ENCODE measurements at regions not wholly inside any gene's neighbourhood (a gene's known extent, or its start where the extent isn't known, plus 50 kb on each side); places are given as distances from the start of the nearest gene placed in this dataset.
"Not testable (repeated sequence)": the region's sequence is repeated elsewhere in the genome, so short reads cannot be mapped to it uniquely, and the experiment has no call there.

DNA sequence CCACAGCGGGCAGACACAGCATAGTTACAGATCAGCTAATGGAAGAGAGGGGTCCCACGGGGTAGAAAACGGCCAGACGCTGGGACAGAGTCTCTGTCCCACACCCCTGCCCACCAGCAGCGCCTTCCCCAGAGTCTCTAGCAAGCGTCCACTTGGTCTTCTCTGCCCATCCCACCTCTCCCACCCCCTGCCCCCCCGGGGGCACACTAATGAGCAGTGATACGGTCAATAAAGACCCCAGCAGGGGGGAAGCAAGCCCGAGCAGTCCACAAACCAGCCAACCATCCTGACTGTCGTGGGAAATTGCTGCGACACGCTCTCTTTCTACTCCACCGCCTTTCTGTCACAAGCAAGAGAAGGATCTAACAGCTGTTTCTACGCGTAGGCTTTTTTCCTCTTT lies 374.7 kb downstream of the NPHP4 start:
- no peaks in the 10 kb centered on the region for H3K27me3 ChIP-seq (ENCODE audit: control insufficient read depth, insufficient read depth, low read length)
- no peaks in the 10 kb centered on the region for H3K36me3 ChIP-seq (ENCODE audit: control insufficient read depth, insufficient read depth, low read length)
- H3K27ac ChIP-seq (ENCODE audit: low read depth, low read length) = no peak overlapping the region
- H3K4me1 ChIP-seq (ENCODE audit: control insufficient read depth, insufficient read depth, low read length) = no peaks in the 10 kb centered on the region
- no peaks in the 10 kb centered on the region for H3K9me3 ChIP-seq (ENCODE audit: control insufficient read depth, insufficient read depth, low read length)
- no peak overlapping the region for H3K4me3 ChIP-seq (ENCODE audit: low read depth, low read length)
- H3K9ac ChIP-seq (ENCODE audit: low read depth, low read length) = no peak overlapping the region

DNA sequence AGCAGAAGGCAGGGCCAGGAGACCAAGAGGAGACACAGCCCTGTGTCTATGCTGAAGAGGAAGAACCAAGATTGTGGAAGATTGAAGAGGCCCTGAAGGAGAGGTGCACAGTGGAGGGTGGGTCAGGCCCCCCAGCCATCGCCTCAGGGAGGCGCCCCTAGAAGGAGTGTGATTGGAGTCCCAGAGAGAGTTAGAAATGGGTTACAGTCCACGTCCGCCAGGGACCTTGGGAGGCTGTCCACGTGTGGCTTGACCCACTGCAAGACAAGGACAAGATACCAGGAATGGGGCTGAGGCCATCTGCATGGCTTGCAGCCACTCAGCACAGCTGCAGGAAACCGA lies 375.1 kb downstream of the NPHP4 start:
- Histone ChIP-seq H3K4me3 (ENCODE audit: low read depth, low read length) (no peak overlapping the region), H3K27ac (ENCODE audit: low read depth, low read length) (no peak overlapping the region), H3K27me3 (ENCODE audit: control insufficient read depth, insufficient read depth, low read length) (no peaks in the 10 kb centered on the region), H3K9me3 (ENCODE audit: control insufficient read depth, insufficient read depth, low read length) (no peaks in the 10 kb centered on the region), H3K9ac (ENCODE audit: low read depth, low read length) (no peak overlapping the region), H3K4me1 (ENCODE audit: control insufficient read depth, insufficient read depth, low read length) (no peaks in the 10 kb centered on the region), H3K36me3 (ENCODE audit: control insufficient read depth, insufficient read depth, low read length) (no peaks in the 10 kb centered on the region)

DNA sequence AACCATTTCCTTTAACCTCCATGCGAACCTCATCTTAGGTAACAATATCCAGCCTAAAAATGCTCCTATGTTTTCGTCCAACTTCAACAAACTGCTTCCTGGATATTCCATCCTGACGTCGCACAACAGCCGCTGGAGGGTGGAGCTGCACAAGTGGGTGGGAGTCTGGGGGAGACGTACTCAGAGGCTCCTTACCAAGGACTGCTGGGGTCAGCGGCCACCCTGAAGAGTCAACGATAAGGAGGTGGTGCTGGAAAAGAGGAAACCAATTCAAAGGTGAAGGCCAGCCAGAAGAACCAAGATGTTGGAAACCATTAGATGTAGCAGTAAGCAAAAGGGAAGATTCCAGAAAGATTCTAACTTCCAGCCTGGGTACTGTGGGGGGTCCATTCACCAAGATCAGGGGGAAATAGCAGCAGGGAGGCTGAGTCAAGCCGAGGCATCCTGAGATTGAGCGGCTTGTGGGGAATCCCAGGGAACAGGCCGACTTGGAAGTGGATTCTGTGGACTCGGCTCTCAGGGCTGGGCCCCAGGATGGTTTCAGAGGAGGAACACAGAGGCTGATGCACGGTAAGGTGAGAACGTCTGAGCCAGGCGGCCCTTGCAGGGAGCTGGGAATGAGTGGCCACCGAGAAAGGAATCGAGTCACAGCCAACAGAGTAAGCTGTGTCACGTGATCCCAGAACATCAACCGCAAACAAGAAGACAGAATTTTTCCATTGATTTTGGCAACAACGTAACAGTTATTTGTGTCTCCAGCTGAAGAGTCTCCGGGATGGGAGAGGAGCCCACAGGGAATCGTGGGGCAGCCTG lies 375.7 kb downstream of the NPHP4 start:
- H3K9me3 ChIP-seq (ENCODE audit: control insufficient read depth, insufficient read depth, low read length) = no peaks in the 10 kb centered on the region
- no peaks in the 10 kb centered on the region for H3K4me1 ChIP-seq (ENCODE audit: control insufficient read depth, insufficient read depth, low read length)
- H3K27me3 ChIP-seq (ENCODE audit: control insufficient read depth, insufficient read depth, low read length) = no peaks in the 10 kb centered on the region
- no peak overlapping the region for H3K4me3 ChIP-seq (ENCODE audit: low read depth, low read length)
- H3K9ac ChIP-seq (ENCODE audit: low read depth, low read length) = no peak overlapping the region
- H3K27ac ChIP-seq (ENCODE audit: low read depth, low read length) = no peak overlapping the region
- H3K36me3 ChIP-seq (ENCODE audit: control insufficient read depth, insufficient read depth, low read length) = no peaks in the 10 kb centered on the region

DNA sequence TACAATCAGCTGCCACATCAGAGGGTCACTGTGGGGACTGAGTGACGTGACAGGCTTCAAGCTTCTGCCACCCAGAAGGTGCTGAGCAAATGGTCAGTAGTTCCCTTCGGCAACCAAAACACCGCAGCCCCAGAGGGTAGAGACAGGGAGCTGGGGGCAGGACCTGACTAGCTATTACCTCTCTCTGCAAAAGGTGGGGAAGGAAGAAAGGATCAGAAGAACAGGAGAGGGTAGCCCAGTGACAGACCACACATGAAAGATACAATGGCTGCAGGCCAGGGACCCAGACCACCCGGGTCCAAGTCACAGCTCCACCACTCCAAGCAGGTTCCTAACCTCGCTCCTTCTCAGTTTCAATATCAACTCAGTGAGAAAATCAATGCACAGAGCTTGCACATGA lies 377.1 kb downstream of the NPHP4 start:
- no peaks in the 10 kb centered on the region for H3K4me1 ChIP-seq (ENCODE audit: control insufficient read depth, insufficient read depth, low read length)
- H3K4me3 ChIP-seq (ENCODE audit: low read depth, low read length) = no peak overlapping the region
- H3K36me3 ChIP-seq (ENCODE audit: control insufficient read depth, insufficient read depth, low read length) = no peaks in the 10 kb centered on the region
- no peaks in the 10 kb centered on the region for H3K27me3 ChIP-seq (ENCODE audit: control insufficient read depth, insufficient read depth, low read length)
- no peak overlapping the region for H3K27ac ChIP-seq (ENCODE audit: low read depth, low read length)
- no peak overlapping the region for H3K9ac ChIP-seq (ENCODE audit: low read depth, low read length)
- H3K9me3 ChIP-seq (ENCODE audit: control insufficient read depth, insufficient read depth, low read length) = no peaks in the 10 kb centered on the region

DNA sequence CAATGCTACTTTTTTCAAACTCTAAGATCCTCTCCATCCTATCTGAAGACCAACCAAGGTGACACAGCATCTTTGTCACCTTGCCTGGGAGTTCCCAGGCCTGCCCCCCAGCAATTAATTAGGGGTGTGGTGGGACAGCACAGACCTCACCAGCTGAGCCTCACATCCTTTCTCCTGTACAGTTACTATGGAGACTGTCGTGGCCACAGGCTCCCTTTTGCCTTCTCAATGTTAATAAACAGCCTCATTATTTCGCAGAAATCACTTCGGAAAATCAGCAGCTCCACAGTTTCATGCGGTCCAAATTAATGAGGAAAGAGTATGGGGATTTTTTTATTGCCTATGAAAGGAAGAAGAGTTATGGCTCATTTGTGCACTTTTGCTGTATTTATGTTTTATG lies 378.3 kb downstream of the NPHP4 start:
- Histone ChIP-seq H3K36me3 (ENCODE audit: control insufficient read depth, insufficient read depth, low read length) (no peaks in the 10 kb centered on the region), H3K27ac (ENCODE audit: low read depth, low read length) (no peak overlapping the region), H3K9ac (ENCODE audit: low read depth, low read length) (no peak overlapping the region), H3K4me3 (ENCODE audit: low read depth, low read length) (no peak overlapping the region), H3K4me1 (ENCODE audit: control insufficient read depth, insufficient read depth, low read length) (no peaks in the 10 kb centered on the region), H3K27me3 (ENCODE audit: control insufficient read depth, insufficient read depth, low read length) (no peaks in the 10 kb centered on the region), H3K9me3 (ENCODE audit: control insufficient read depth, insufficient read depth, low read length) (0 out of 2 replicates have a peak, but pooled peaks cover 2% of the 10 kb centered on the region)

DNA sequence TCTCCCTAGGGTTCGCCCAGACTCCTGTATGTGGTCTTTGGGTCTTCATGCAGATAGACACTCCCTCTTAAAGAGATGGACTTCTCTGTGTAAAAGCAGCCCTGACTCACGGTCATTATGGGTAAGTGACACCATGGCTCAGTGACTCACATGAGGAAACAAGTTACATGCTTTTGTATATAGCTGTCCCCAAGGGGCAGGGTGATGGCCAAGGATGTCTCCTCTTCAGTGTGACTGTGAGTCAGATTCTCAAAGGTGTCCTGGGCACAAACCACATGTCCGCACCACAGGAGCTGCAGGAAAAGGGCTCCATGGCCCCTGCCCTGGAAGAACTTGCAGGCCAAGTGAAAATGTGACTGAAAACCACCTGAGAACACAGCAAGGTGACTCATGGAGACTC lies 380.4 kb downstream of the NPHP4 start:
- Histone ChIP-seq H3K27ac (ENCODE audit: low read depth, low read length) (no peak overlapping the region), H3K4me1 (ENCODE audit: control insufficient read depth, insufficient read depth, low read length) (no peaks in the 10 kb centered on the region), H3K4me3 (ENCODE audit: low read depth, low read length) (no peak overlapping the region), H3K27me3 (ENCODE audit: control insufficient read depth, insufficient read depth, low read length) (no peaks in the 10 kb centered on the region), H3K9me3 (ENCODE audit: control insufficient read depth, insufficient read depth, low read length) (0 out of 2 replicates have a peak, but pooled peaks cover 2% of the 10 kb centered on the region), H3K9ac (ENCODE audit: low read depth, low read length) (no peak overlapping the region), H3K36me3 (ENCODE audit: control insufficient read depth, insufficient read depth, low read length) (no peaks in the 10 kb centered on the region)

DNA sequence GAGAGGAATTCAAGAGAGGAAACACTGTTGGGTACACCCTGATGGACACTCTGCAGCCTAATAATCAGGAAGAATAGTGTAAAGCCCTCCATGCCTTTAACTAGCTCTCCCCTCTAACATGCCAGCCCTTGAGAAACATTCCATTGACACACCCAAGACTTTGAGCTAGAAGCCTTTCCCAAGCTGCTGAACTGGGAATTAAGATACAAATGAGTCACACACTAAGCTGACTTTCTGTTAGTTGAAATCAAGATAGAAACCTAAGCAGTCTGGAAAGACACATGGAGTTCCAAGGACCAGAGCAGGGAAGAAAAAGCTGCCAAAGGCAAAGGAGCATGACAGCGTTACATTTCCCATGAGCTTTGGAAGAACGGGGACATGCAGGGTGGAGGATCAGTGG lies 380.8 kb downstream of the NPHP4 start:
- H3K27me3 ChIP-seq (ENCODE audit: control insufficient read depth, insufficient read depth, low read length) = no peaks in the 10 kb centered on the region
- H3K9ac ChIP-seq (ENCODE audit: low read depth, low read length) = no peak overlapping the region
- H3K27ac ChIP-seq (ENCODE audit: low read depth, low read length) = no peak overlapping the region
- 0 out of 2 replicates have a peak, but pooled peaks cover 2% of the 10 kb centered on the region for H3K9me3 ChIP-seq (ENCODE audit: control insufficient read depth, insufficient read depth, low read length)
- H3K36me3 ChIP-seq (ENCODE audit: control insufficient read depth, insufficient read depth, low read length) = no peaks in the 10 kb centered on the region
- H3K4me1 ChIP-seq (ENCODE audit: control insufficient read depth, insufficient read depth, low read length) = no peaks in the 10 kb centered on the region
- no peak overlapping the region for H3K4me3 ChIP-seq (ENCODE audit: low read depth, low read length)

DNA sequence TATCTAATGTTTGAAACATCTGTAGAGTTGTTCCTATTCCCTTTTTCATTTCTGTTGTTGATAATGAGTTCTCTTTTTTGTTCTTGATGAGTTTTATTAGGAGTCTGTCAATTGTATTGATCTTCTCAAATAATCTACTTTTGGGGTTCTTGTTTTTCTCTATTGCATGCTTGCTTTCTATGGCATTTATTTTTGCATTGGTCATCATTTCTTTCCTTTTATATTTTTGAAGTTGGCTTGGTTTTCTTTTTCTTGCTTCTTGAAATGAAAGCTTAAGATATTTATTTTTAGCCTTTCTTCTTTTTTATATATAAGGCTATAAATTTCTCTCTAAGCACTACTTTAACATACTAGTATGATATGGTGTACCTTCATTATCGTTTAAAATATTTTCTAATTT lies 381.8 kb downstream of the NPHP4 start:
- H3K36me3 ChIP-seq (ENCODE audit: control insufficient read depth, insufficient read depth, low read length) = no peaks in the 10 kb centered on the region
- no peak overlapping the region for H3K27ac ChIP-seq (ENCODE audit: low read depth, low read length)
- H3K9ac ChIP-seq (ENCODE audit: low read depth, low read length) = no peak overlapping the region
- H3K4me3 ChIP-seq (ENCODE audit: low read depth, low read length) = no peak overlapping the region
- H3K4me1 ChIP-seq (ENCODE audit: control insufficient read depth, insufficient read depth, low read length) = no peaks in the 10 kb centered on the region
- H3K27me3 ChIP-seq (ENCODE audit: control insufficient read depth, insufficient read depth, low read length) = no peaks in the 10 kb centered on the region
- 0 out of 2 replicates have a peak, but pooled peaks cover 2% of the 10 kb centered on the region for H3K9me3 ChIP-seq (ENCODE audit: control insufficient read depth, insufficient read depth, low read length)

DNA sequence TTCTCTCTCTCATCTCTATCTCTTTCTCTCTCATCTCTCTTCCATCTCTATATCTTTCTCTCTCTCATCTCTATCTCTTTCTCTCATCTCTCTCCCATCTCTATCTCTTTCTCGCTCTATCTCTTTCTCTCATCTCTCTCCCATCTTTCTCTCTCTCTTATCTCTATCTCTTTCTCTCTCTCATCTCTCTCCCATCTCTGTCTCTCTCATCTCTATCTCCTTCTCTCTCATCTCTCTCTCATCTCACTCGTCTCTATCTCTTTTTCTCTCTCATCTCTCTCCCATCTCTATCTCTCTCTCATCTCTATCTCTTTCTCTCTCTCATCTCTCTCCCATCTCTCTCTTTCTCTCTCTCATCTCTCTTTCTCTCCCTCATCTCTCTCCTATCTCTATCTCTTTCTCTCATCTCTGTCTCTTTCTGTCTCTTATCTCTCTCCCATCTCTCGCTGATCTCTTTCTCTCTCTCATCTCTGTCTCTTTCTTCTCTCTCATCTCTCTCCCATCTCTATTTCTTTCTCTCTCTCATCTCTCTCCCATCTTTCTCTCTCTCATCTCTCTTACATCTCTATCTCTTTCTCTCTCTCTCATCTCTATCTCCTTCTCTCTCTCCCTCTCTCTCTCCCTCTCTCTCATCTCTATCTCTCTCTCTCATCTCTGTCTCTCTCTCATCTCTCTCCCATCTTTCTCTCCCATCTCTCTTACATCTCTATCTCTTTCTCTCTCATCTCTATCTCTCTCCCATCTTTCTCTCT lies 388.7 kb downstream of the NPHP4 start:
- no peaks in the 10 kb centered on the region for H3K4me1 ChIP-seq (ENCODE audit: control insufficient read depth, insufficient read depth, low read length)
- no peak overlapping the region for H3K4me3 ChIP-seq (ENCODE audit: low read depth, low read length)
- H3K9ac ChIP-seq (ENCODE audit: low read depth, low read length) = no peak overlapping the region
- no peaks in the 10 kb centered on the region for H3K36me3 ChIP-seq (ENCODE audit: control insufficient read depth, insufficient read depth, low read length)
- no peaks in the 10 kb centered on the region for H3K9me3 ChIP-seq (ENCODE audit: control insufficient read depth, insufficient read depth, low read length)
- H3K27me3 ChIP-seq (ENCODE audit: control insufficient read depth, insufficient read depth, low read length) = no peaks in the 10 kb centered on the region
- H3K27ac ChIP-seq (ENCODE audit: low read depth, low read length) = no peak overlapping the region

DNA sequence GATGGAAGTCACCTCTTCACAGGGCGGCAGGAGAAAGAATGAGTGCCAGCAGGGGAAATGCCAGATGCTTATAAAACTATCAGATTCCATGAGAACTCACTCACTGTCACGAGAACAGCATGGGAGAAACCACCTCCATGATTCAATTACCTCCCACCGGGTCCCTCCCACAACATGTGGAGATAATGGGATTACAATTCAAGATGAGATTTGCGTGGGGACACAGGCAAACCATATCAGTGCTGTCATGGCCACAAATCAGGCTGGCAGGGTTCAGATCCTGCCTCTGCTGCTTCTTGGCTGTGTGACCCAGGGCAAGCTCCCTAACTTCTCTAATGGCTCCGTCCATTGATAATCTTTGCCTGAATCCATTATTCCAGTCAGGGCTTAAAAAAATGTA lies 389.5 kb downstream of the NPHP4 start:
- not testable (repeated sequence) for H3K4me1 ChIP-seq (ENCODE audit: control insufficient read depth, insufficient read depth, low read length); H3K9me3 ChIP-seq (ENCODE audit: control insufficient read depth, insufficient read depth, low read length); H3K4me3 ChIP-seq (ENCODE audit: low read depth, low read length); H3K36me3 ChIP-seq (ENCODE audit: control insufficient read depth, insufficient read depth, low read length); H3K27me3 ChIP-seq (ENCODE audit: control insufficient read depth, insufficient read depth, low read length); H3K27ac ChIP-seq (ENCODE audit: low read depth, low read length); H3K9ac ChIP-seq (ENCODE audit: low read depth, low read length)

DNA sequence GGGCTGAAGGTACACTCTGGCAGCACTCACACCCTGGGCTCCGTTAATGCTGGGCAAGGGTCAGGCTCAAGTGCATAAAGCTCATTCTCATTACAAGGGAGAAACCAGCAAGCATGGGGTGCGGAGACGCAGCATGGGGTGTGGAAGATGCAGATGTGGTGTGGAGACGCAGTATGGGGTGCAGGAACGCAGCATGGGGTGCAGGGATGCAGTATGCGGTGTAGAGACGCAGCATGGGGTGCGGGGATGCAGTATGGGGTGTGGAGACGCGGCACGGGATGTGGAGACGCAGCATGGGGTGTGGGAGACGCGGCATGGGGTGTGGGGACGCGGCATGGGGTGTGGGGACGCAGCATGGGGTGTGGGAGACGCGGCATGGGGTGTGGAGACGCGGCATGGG lies 390.7 kb downstream of the NPHP4 start:
- no peaks in the 10 kb centered on the region for H3K36me3 ChIP-seq (ENCODE audit: control insufficient read depth, insufficient read depth, low read length)
- H3K27ac ChIP-seq (ENCODE audit: low read depth, low read length) = no peak overlapping the region
- no peak overlapping the region for H3K4me3 ChIP-seq (ENCODE audit: low read depth, low read length)
- H3K9me3 ChIP-seq (ENCODE audit: control insufficient read depth, insufficient read depth, low read length) = no peaks in the 10 kb centered on the region
- no peak overlapping the region for H3K9ac ChIP-seq (ENCODE audit: low read depth, low read length)
- no peaks in the 10 kb centered on the region for H3K4me1 ChIP-seq (ENCODE audit: control insufficient read depth, insufficient read depth, low read length)
- no peaks in the 10 kb centered on the region for H3K27me3 ChIP-seq (ENCODE audit: control insufficient read depth, insufficient read depth, low read length)

Data from HUES48 (cell line).